Endothelial cell of umbilical vein (primary cell): ENCODE measurements at regions not wholly inside any gene's neighbourhood (a gene's known extent, or its start where the extent isn't known, plus 50 kb on each side); places are given as distances from the start of the nearest gene placed in this dataset.

ENCODE experiments used
- EZH2 ChIP-seq: IDR thresholded peaks from 2 replicates; pipeline ENCODE4 v1.6.1; 2012; ENCODE audit warnings: borderline replicate concordance, low read depth, mild to moderate bottlenecking, moderate library complexity, low read length, inconsistent platforms; ENCODE audit not compliant: severe bottlenecking
- MYC ChIP-seq: IDR thresholded peaks from one replicate; pipeline ENCODE4 v1.6.1; 2011; ENCODE audit warnings: mild to moderate bottlenecking, low read depth, low read length
- POLR2A ChIP-seq: IDR thresholded peaks from 2 replicates; pipeline ENCODE4 v1.6.1; 2012; ENCODE audit warnings: low read depth, mild to moderate bottlenecking, control low read depth, low read length
- POLR2AphosphoS5 ChIP-seq: IDR thresholded peaks from 2 replicates; pipeline ENCODE4 v1.6.1; 2012; ENCODE audit warnings: low read depth, mild to moderate bottlenecking, control low read depth, low read length, moderate library complexity; ENCODE audit not compliant: insufficient read depth
- TF ChIP-seq, protein P1 (sequence below), 2 donors: IDR thresholded peaks; 1 replicate in 1 of 2; 2 replicates in 1 of 2; pipeline ENCODE4 v1.5.1; 2011; ENCODE audit warnings: low read length in 2 of 2, mild to moderate bottlenecking in 2 of 2, moderate library complexity in 2 of 2, control low read depth in 1 of 2, inconsistent platforms in 1 of 2, low read depth in 1 of 2; ENCODE audit not compliant: insufficient read depth in 1 of 2; ENCODE audit errors: extremely low read depth in 1 of 2
- TF ChIP-seq, protein P2 (sequence below): IDR thresholded peaks from 2 replicates; pipeline ENCODE4 v1.6.1; 2011; ENCODE audit not compliant: insufficient read depth, insufficient read length

DNA sequence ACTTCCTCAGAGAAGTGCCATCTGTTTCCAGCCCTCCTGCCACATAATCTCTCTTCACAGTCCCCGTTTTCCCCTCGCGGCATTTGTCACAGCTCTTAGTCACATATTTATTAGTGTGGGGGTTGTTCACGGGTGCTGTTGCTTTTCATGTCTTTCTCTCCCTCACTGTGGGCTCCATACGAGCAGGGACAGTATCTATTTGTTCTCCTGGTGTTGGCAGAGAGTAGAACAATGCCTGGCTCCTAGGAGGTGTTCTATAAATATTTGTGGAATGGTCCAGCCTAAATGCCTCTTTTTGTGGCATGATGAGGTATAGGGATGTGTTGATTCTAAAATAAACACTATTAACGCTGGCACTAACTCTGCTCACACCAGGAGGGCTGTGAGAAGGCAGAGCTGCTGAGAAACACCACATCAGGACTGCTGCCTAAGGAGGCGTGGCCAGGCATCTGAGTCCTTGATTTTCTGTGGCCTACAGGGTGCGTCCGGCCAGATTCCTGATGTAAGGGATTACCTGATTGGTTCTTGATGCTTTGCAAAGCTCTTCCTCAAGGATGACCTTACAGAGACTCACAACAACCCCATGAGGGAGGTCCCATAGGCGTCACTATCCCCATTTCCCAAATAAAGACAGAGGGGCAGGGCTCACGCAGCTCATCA, 219.8 kb upstream of the ARID1B start:
- TF ChIP-seq, protein P1, sequence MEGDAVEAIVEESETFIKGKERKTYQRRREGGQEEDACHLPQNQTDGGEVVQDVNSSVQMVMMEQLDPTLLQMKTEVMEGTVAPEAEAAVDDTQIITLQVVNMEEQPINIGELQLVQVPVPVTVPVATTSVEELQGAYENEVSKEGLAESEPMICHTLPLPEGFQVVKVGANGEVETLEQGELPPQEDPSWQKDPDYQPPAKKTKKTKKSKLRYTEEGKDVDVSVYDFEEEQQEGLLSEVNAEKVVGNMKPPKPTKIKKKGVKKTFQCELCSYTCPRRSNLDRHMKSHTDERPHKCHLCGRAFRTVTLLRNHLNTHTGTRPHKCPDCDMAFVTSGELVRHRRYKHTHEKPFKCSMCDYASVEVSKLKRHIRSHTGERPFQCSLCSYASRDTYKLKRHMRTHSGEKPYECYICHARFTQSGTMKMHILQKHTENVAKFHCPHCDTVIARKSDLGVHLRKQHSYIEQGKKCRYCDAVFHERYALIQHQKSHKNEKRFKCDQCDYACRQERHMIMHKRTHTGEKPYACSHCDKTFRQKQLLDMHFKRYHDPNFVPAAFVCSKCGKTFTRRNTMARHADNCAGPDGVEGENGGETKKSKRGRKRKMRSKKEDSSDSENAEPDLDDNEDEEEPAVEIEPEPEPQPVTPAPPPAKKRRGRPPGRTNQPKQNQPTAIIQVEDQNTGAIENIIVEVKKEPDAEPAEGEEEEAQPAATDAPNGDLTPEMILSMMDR (IDR thresholded peaks at IDR 0.05; ENCODE audit: extremely low read depth in 1 of 2, insufficient read depth in 1 of 2, low read depth in 1 of 2, low read length in 2 of 2): no peak
- no peak for TF ChIP-seq MYC
- TF ChIP-seq POLR2AphosphoS5: no peak
- no peak for TF ChIP-seq POLR2A
- TF ChIP-seq, protein P2, sequence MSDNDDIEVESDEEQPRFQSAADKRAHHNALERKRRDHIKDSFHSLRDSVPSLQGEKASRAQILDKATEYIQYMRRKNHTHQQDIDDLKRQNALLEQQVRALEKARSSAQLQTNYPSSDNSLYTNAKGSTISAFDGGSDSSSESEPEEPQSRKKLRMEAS: no peak
- no peak for TF ChIP-seq EZH2
